GM10248 (cell line): ENCODE measurements at regions not wholly inside any gene's neighbourhood (a gene's known extent, or its start where the extent isn't known, plus 50 kb on each side); places are given as distances from the start of the nearest gene placed in this dataset.

ENCODE experiments used
- CTCF ChIA-PET: fragments of 300-600 bp; sonication (Branson Sonifier 250); formaldehyde crosslinking; extraction: SDS; loops from one replicate; lab custom pipeline; 2021; ENCODE audit warnings: antibody characterized with exemption; lab: Yijun Ruan, JAX
- POLR2A ChIA-PET: fragments of 350-650 bp; sonication (Branson Sonifier 250); formaldehyde crosslinking; extraction: SDS; loops from one replicate; lab custom pipeline; 2020; ENCODE audit warnings: antibody characterized with exemption; lab: Yijun Ruan, JAX
- DNase-seq: peaks from one replicate; pipeline ENCODE4 v3.0.0; 2012; ENCODE audit errors: extremely low spot score
- CTCF ChIP-seq: IDR thresholded peaks from 2 replicates; pipeline ENCODE4 v1.5.1; 2012; ENCODE audit warnings: mild to moderate bottlenecking, low read depth; ENCODE audit errors: extremely low read depth, missing control alignments, control extremely low read depth

GRCh38 chr16:9197957-9198661, 106.7 kb downstream of the HAPSTR1 start:
- ChIA-PET POLR2A (no interaction called here), CTCF (interaction anchor here (2.0 kb wide), 1 partner anchor 9 kb away, joined by 7 read pairs; no protein-coding TSS in a partner anchor)
- no peak for TF ChIP-seq CTCF
- DNase-seq = no peak

- POLR2A ChIA-PET = no interaction called here
- TF ChIP-seq CTCF = no peak
- CTCF ChIA-PET = no interaction called here
- DNase-seq = no peak
Observed at GRCh38 chr16:9199311-9199710, 107.9 kb downstream of the HAPSTR1 start.

DNA sequence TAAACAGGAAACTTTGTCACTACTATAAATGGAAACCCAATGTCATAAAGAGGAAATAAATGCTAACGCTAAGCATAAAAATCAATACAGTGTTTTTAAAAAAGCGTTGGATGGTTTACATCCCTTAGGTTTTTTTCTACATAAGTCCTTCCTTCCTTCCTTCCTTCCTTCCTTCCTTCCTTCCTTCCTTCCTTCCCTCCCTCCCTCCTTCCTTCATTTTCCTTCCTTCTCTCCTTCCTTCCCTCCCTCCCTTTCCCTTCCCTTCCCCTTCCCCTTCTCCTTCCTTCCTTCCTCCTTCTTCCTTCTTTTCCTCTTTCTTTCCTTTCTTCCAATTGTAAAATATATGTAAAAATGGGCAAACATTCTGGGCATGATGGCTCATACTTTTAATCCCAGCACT, 108.3 kb downstream of the HAPSTR1 start:
- TF ChIP-seq CTCF = no peak
- POLR2A ChIA-PET = no interaction called here
- no peak for DNase-seq
- CTCF ChIA-PET = no interaction called here

- no peak for TF ChIP-seq CTCF
- no peak for DNase-seq
- POLR2A ChIA-PET = interaction anchor here (0.5 kb wide), 1 partner anchor 423 kb away, joined by 5 read pairs; no protein-coding TSS in a partner anchor
- CTCF ChIA-PET = interaction anchor here (1.1 kb wide), 1 partner anchor 98 kb away, joined by 3 read pairs; no protein-coding TSS in a partner anchor
Observed at GRCh38 chr16:9203956-9204355, 112.5 kb downstream of the HAPSTR1 start.

- ChIA-PET POLR2A (no interaction called here), CTCF (no interaction called here)
- DNase-seq = no peak
- TF ChIP-seq CTCF = no peak
Observed at GRCh38 chr16:9205661-9206060, 114.2 kb downstream of the HAPSTR1 start.

DNA sequence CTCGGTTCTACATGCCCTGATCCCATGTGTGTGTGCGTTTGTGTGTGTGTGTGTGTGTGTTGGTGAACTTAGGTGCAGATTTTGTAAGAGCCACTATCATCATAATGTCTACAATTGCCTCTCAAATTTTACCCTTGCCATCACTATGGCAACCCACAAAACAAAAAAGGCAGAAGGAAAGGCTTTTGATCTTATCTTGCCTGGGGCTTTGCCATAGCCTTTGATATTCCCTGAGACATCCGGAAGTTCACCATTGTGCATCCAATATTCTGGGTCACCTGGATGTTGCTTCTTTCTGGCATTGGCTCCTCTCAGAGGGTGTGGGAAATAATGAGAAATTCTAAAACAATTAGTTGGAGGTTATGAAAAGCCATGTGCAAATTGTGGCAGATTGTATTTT, 114.7 kb downstream of the HAPSTR1 start:
- CTCF ChIA-PET = interaction anchor here (2.5 kb wide), 1 partner anchor 9 kb away, joined by 7 read pairs; no protein-coding TSS in a partner anchor
- POLR2A ChIA-PET = no interaction called here
- DNase-seq = no peak

More for the DNA sequence above, 114.7 kb downstream of the HAPSTR1 start:
- no peak for TF ChIP-seq CTCF
